GM12873 (cell line): ENCODE measurements at regions not wholly inside any gene's neighbourhood (a gene's known extent, or its start where the extent isn't known, plus 50 kb on each side); places are given as distances from the start of the nearest gene placed in this dataset.

Source experiments
- CTCF ChIP-seq: IDR thresholded peaks from 2 replicates; pipeline ENCODE4 v1.5.1; 2012; ENCODE audit warnings: low read depth, mild to moderate bottlenecking, moderate library complexity, low read length, control low read depth; ENCODE audit not compliant: insufficient read depth; ENCODE audit errors: missing control alignments

- no peak for TF ChIP-seq CTCF
Observed at GRCh38 chr3:31476209-31476608, 56.5 kb upstream of the STT3B start.

- no peak for TF ChIP-seq CTCF
Observed at GRCh38 chr3:31479431-31479830, 53.3 kb upstream of the STT3B start.

GRCh38 chr3:31481697-31482096 is 51.0 kb upstream of the STT3B start:
- no peak for TF ChIP-seq CTCF

- no peak for TF ChIP-seq CTCF
Observed at GRCh38 chr3:31482493-31483200, 50.1 kb upstream of the STT3B start.
